ENCODE measurements at regions not wholly inside any gene's neighbourhood (a gene's known extent, or its start where the extent isn't known, plus 50 kb on each side); places are given as distances from the start of the nearest gene placed in this dataset.

DNA sequence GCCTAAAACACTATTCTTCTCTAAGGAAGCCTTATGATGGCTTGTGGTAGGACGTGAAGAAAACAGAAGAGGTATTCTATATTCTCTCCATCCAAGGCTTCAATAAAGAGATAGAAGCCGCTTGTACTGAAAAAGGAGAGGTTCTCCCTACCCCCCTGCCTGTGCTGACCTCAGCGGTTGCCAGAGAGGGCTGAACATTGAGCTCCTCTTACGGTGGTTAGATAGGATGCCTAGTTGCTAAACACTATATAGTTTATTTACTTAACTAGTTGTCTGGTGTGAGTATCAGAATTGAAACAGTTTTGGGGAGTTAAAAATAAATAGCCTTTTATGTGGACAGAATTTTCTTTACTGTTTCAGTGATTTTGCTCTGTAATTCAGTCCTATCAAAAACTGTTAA lies 112.2 kb downstream of the TFPI2 start:
- H3K36me3 ChIP-seq (ENCODE audit: low read depth), result no peaks in the 10 kb centered on the region
- H3K9me3 ChIP-seq (ENCODE audit: severe bottlenecking), result no peaks in the 10 kb centered on the region
- no peak overlapping the region for H3K4me3 ChIP-seq (ENCODE audit: severe bottlenecking)
- ATAC-seq (ENCODE audit: low read depth) (no peak), DNase-seq (ENCODE audit: low spot score) (no peak)
- peaks cover 20% of the 10 kb centered on the region for H3K27me3 ChIP-seq (ENCODE audit: insufficient read depth, poor library complexity, severe bottlenecking)
- no peaks in the 10 kb centered on the region for H3K4me1 ChIP-seq (ENCODE audit: insufficient read depth, poor library complexity, severe bottlenecking)
- TF ChIP-seq, protein P1, sequence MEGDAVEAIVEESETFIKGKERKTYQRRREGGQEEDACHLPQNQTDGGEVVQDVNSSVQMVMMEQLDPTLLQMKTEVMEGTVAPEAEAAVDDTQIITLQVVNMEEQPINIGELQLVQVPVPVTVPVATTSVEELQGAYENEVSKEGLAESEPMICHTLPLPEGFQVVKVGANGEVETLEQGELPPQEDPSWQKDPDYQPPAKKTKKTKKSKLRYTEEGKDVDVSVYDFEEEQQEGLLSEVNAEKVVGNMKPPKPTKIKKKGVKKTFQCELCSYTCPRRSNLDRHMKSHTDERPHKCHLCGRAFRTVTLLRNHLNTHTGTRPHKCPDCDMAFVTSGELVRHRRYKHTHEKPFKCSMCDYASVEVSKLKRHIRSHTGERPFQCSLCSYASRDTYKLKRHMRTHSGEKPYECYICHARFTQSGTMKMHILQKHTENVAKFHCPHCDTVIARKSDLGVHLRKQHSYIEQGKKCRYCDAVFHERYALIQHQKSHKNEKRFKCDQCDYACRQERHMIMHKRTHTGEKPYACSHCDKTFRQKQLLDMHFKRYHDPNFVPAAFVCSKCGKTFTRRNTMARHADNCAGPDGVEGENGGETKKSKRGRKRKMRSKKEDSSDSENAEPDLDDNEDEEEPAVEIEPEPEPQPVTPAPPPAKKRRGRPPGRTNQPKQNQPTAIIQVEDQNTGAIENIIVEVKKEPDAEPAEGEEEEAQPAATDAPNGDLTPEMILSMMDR (IDR thresholded peaks at IDR 0.05; ENCODE audit: poor library complexity, severe bottlenecking), result no peak
- H3K27ac ChIP-seq (ENCODE audit: poor library complexity, severe bottlenecking), result no peak overlapping the region

DNA sequence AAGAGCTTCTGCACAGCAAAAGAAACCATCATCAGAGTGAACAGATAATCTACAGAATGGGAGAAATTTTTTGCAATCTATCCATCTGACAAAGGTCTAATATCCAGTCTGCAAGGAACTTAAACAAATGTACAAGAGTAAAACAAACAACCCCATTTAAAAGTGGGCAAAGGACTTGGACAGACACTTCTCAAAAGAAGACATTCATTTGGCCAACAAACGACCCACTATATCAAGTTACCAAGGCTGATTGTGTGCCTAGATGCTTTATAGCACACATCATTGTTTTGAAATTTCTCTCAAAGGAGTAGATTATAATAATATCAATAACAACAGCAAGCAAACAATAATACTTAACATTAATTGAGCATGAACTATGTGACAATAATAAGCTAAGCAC lies 117.1 kb downstream of the TFPI2 start:
- H3K27me3 ChIP-seq (ENCODE audit: insufficient read depth, poor library complexity, severe bottlenecking), result peaks cover 13% of the 10 kb centered on the region
- ATAC-seq (ENCODE audit: low read depth) (no peak), DNase-seq (ENCODE audit: low spot score) (no peak)

DNA sequence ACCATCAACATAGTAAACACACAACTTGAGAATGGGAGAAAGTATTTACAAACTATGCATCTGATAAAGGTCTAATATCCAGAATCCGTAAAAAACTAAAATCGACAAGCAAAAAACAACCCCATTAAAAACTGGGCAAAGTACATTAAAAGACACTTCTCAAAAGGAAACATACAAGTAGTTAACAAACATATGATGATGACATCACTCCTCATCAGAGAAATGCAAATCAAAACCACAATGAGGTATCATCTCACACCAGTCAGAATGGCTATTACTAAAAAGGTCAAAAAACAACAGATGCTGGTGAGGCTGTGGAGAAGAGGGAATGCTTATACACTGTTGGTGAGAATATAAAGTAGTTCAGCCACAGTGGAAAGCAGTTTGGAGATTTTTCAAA lies 125.1 kb downstream of the TFPI2 start:
- DNase-seq (ENCODE audit: low spot score) (no peak), ATAC-seq (ENCODE audit: low read depth) (no peak)
- Histone ChIP-seq H3K27ac (ENCODE audit: poor library complexity, severe bottlenecking) (no peak overlapping the region), H3K4me3 (ENCODE audit: severe bottlenecking) (no peak overlapping the region), H3K4me1 (ENCODE audit: insufficient read depth, poor library complexity, severe bottlenecking) (no peaks in the 10 kb centered on the region), H3K9me3 (ENCODE audit: severe bottlenecking) (peaks cover 2% of the 10 kb centered on the region), H3K36me3 (ENCODE audit: low read depth) (no peaks in the 10 kb centered on the region), H3K27me3 (ENCODE audit: insufficient read depth, poor library complexity, severe bottlenecking) (no peaks in the 10 kb centered on the region)
- TF ChIP-seq, protein P1 (IDR thresholded peaks at IDR 0.05; ENCODE audit: poor library complexity, severe bottlenecking), result no peak

More for the DNA sequence above, 117.1 kb downstream of the TFPI2 start:
- no peaks in the 10 kb centered on the region for H3K36me3 ChIP-seq (ENCODE audit: low read depth)
- TF ChIP-seq, protein P1 (IDR thresholded peaks at IDR 0.05; ENCODE audit: poor library complexity, severe bottlenecking), result no peak
- no peak overlapping the region for H3K4me3 ChIP-seq (ENCODE audit: severe bottlenecking)
- H3K9me3 ChIP-seq (ENCODE audit: severe bottlenecking), result no peaks in the 10 kb centered on the region
- H3K27ac ChIP-seq (ENCODE audit: poor library complexity, severe bottlenecking), result no peak overlapping the region
- no peaks in the 10 kb centered on the region for H3K4me1 ChIP-seq (ENCODE audit: insufficient read depth, poor library complexity, severe bottlenecking)

DNA sequence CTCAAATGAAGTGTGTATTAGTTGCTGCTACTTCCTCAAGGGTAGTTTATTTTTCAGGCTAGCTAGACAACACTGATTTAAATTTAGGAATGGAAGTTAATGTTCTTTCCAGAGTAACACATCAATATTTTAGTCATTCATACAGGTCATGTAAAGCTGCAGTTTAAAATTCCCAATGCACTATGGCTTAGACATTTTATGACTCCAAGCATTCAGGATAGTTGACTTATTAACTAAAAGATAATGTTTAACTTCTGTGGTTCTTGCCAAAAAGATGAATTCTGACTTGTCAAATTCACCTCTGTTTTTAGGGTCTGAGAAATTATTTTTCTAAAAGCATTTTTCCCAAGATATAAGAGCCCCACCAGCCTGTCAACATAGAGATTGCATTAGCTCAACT lies 131.9 kb downstream of the TFPI2 start:
- no peaks in the 10 kb centered on the region for H3K9me3 ChIP-seq (ENCODE audit: severe bottlenecking)
- no peak for ATAC-seq (ENCODE audit: low read depth)

DNA sequence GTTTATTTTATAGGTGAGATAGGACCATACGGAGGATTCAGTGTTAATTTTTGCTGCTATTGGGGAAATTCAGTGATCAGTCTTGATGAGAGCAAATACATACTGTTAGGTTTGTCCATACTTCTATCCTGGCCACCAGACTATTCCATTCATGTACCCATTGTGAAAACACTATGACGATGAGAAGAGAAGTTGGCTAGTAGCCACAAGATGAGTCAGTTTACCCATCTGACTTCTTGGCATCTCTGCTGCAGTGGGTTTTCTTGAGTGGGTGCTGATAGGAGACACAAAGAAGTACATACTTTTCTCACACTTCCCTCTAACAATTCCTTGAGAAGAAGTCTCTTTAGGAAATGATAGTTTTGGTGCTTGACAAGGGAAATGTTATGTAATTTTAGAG lies 133.1 kb downstream of the TFPI2 start:
- no peaks in the 10 kb centered on the region for H3K27me3 ChIP-seq (ENCODE audit: insufficient read depth, poor library complexity, severe bottlenecking)
- H3K36me3 ChIP-seq (ENCODE audit: low read depth), result no peaks in the 10 kb centered on the region
- TF ChIP-seq, protein P1 (IDR thresholded peaks at IDR 0.05; ENCODE audit: poor library complexity, severe bottlenecking), result no peak
- H3K27ac ChIP-seq (ENCODE audit: poor library complexity, severe bottlenecking), result no peak overlapping the region
- H3K4me3 ChIP-seq (ENCODE audit: severe bottlenecking), result no peak overlapping the region
- ATAC-seq (ENCODE audit: low read depth) (no peak), DNase-seq (ENCODE audit: low spot score) (no peak)
- no peaks in the 10 kb centered on the region for H3K4me1 ChIP-seq (ENCODE audit: insufficient read depth, poor library complexity, severe bottlenecking)
- no peaks in the 10 kb centered on the region for H3K9me3 ChIP-seq (ENCODE audit: severe bottlenecking)

More for the DNA sequence above, 131.9 kb downstream of the TFPI2 start:
- Histone ChIP-seq H3K4me3 (ENCODE audit: severe bottlenecking) (no peak overlapping the region), H3K27ac (ENCODE audit: poor library complexity, severe bottlenecking) (no peak overlapping the region), H3K4me1 (ENCODE audit: insufficient read depth, poor library complexity, severe bottlenecking) (no peaks in the 10 kb centered on the region), H3K27me3 (ENCODE audit: insufficient read depth, poor library complexity, severe bottlenecking) (no peaks in the 10 kb centered on the region), H3K36me3 (ENCODE audit: low read depth) (no peaks in the 10 kb centered on the region)
- TF ChIP-seq, protein P1 (IDR thresholded peaks at IDR 0.05; ENCODE audit: poor library complexity, severe bottlenecking), result no peak
- no peak for DNase-seq (ENCODE audit: low spot score)
